Thyroid gland (tissue), 4 donors: ENCODE measurements at regions not wholly inside any gene's neighbourhood (a gene's known extent, or its start where the extent isn't known, plus 50 kb on each side); places are given as distances from the start of the nearest gene placed in this dataset.
"Not testable (repeated sequence)": the region's sequence is repeated elsewhere in the genome, so short reads cannot be mapped to it uniquely, and the experiment has no call there.

Experiments
- DNase-seq, 2 donors: peaks; one replicate each; pipeline ENCODE4 v3.0.0-alpha.2; 2019
- H3K27ac ChIP-seq, 3 donors: fragments of 200-600 bp; sonication (generic); 1 replicate in 2 of 3; 2 replicates in 1 of 3; pipeline ENCODE4 v1.5.1; 2016 to 2019; ENCODE audit warnings: mild to moderate bottlenecking in 1 of 3, moderate library complexity in 1 of 3
- H3K27me3 ChIP-seq: fragments of 200-600 bp; sonication (generic); one replicate; pipeline ENCODE4 v1.5.1; 2019
- H3K36me3 ChIP-seq, 2 donors: fragments of 200-600 bp; sonication (generic); one replicate each; pipeline ENCODE4 v1.5.1; 2016 to 2019
- H3K4me1 ChIP-seq, 2 donors: fragments of 200-600 bp; sonication (generic); one replicate each; pipeline ENCODE4 v1.5.1; 2017 to 2019
- H3K4me3 ChIP-seq, 3 donors: fragments of 200-600 bp; sonication (generic); replicated peaks in 1 of 3; 1 replicate in 2 of 3; 2 replicates in 1 of 3; pipeline ENCODE4 v1.5.1; 2016; ENCODE audit warnings: mild to moderate bottlenecking in 1 of 3
- H3K9me3 ChIP-seq: fragments of 200-600 bp; sonication (generic); one replicate; pipeline ENCODE4 v1.5.1; 2017
- POLR2A ChIP-seq, 2 donors: fragments of 450-650 bp; IDR thresholded peaks; one replicate each; pipeline ENCODE4 v1.6.1; 2017; ENCODE audit warnings: antibody characterized with exemption in 2 of 2, mild to moderate bottlenecking in 2 of 2, moderate library complexity in 1 of 2
- WGBS, 2 donors: methylation state at CpG; one replicate each; pipeline ENCODE4 v1.1.5; 2017; 5-methylcytosine and 5-hydroxymethylcytosine counted together
- intact Hi-C: fragments of 100-400 bp; cut with DNase I; formaldehyde crosslinking; loops from one replicate; pipeline ENCODE4 v1.15.1; 2023
- TF ChIP-seq, protein P1 (sequence below), 6 experiments: fragments of 200-600 bp in 3 of 6; fragments of 450-650 bp in 3 of 6; sonication (generic) in 3 of 6; IDR thresholded peaks; one replicate each; pipeline ENCODE4 v1.5.1; 2016 to 2019; ENCODE audit warnings: antibody characterized with exemption in 6 of 6, mild to moderate bottlenecking in 2 of 6, inconsistent platforms in 1 of 6, moderate library complexity in 1 of 6

DNA sequence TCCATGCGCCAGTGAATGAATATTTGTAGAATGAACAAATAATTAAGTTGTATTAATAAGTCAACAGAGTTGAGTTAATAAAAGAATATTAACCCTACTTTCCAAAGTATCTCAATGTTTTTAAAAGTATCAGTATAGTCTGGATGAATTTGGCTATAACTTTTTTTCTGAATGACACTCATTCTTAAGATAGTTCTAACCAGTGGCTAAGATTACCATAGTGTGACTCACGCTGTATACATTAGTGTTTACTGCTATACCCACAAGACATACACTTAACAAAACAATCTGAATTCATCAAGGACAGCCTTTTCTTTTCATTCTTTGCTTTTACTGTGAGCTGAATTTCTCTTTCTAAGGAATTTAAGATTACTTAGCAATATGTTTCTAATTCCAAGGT lies 77.0 kb upstream of the PDE1A start:
- WGBS, 2 donors: 95 to 97% methylated on average over 2 of the region's 2 CpGs
- H3K4me3 ChIP-seq: no peak overlapping the region
- no peak for DNase-seq
- no peaks in the 10 kb centered on the region for H3K36me3 ChIP-seq
- no peak for TF ChIP-seq POLR2A (IDR thresholded peaks at IDR 0.05)
- TF ChIP-seq, protein P1, sequence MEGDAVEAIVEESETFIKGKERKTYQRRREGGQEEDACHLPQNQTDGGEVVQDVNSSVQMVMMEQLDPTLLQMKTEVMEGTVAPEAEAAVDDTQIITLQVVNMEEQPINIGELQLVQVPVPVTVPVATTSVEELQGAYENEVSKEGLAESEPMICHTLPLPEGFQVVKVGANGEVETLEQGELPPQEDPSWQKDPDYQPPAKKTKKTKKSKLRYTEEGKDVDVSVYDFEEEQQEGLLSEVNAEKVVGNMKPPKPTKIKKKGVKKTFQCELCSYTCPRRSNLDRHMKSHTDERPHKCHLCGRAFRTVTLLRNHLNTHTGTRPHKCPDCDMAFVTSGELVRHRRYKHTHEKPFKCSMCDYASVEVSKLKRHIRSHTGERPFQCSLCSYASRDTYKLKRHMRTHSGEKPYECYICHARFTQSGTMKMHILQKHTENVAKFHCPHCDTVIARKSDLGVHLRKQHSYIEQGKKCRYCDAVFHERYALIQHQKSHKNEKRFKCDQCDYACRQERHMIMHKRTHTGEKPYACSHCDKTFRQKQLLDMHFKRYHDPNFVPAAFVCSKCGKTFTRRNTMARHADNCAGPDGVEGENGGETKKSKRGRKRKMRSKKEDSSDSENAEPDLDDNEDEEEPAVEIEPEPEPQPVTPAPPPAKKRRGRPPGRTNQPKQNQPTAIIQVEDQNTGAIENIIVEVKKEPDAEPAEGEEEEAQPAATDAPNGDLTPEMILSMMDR (IDR thresholded peaks at IDR 0.05): no peak
- no peak overlapping the region for H3K27ac ChIP-seq
- no peaks in the 10 kb centered on the region for H3K4me1 ChIP-seq
- H3K9me3 ChIP-seq: no peaks in the 10 kb centered on the region
- intact Hi-C loops: no loop called here
- H3K27me3 ChIP-seq: no peaks in the 10 kb centered on the region

DNA sequence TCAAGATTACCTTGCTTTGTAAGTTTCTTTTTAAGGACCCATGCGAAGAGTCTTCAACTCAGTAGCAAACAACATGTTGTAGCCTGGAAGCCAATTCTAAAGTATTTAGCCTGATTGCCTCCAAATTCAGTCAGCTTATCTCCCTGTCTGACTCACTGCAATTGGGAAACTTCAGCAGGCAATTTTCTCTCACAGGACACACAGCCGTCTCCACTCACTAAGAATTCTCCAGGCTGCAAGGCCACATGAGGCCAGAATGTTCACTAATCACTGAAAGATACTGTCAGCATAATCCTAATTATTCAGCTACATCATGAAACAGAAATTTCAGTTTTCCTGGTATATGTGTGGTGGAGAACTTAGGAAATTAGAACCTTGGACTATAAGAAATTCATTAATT lies 78.1 kb upstream of the PDE1A start:
- no peaks in the 10 kb centered on the region for H3K36me3 ChIP-seq
- no peaks in the 10 kb centered on the region for H3K4me1 ChIP-seq
- H3K27me3 ChIP-seq: no peaks in the 10 kb centered on the region
- 90% methylated on average over 2 of the region's 2 CpGs for WGBS, 2 donors
- intact Hi-C loops: no loop called here
- TF ChIP-seq, protein P1 (IDR thresholded peaks at IDR 0.05): no peak
- TF ChIP-seq POLR2A (IDR thresholded peaks at IDR 0.05): no peak
- H3K4me3 ChIP-seq: no peak overlapping the region
- no peak overlapping the region for H3K27ac ChIP-seq
- H3K9me3 ChIP-seq: no peaks in the 10 kb centered on the region
- no peak for DNase-seq

DNA sequence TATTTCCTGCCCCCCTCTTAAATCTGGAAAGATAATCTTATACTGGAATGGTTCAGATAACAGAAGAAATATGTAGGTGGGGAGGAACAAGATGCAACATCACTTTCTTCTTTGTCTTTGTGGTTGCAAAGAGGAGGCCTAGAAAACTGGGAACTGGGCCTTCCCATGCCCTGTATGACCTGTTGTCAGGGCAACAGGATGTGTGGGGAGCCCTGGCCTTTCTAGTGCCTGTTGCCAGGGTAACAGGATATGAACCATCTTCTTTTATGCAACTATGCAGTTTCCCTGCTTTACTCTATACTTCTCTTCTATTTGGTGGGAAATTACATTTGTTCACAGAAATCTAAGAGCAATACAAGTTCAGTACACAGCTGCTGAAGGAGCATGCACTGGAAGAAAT lies 79.8 kb upstream of the PDE1A start:
- Histone ChIP-seq H3K9me3 (no peaks in the 10 kb centered on the region), H3K4me1 (no peaks in the 10 kb centered on the region), H3K36me3 (no peaks in the 10 kb centered on the region), H3K4me3 (no peak overlapping the region), H3K27ac (no peak overlapping the region), H3K27me3 (no peaks in the 10 kb centered on the region)
- no peak for DNase-seq
- TF ChIP-seq, protein P1 (IDR thresholded peaks at IDR 0.05): no peak
- TF ChIP-seq POLR2A (IDR thresholded peaks at IDR 0.05): no peak
- intact Hi-C loops: no loop called here

DNA sequence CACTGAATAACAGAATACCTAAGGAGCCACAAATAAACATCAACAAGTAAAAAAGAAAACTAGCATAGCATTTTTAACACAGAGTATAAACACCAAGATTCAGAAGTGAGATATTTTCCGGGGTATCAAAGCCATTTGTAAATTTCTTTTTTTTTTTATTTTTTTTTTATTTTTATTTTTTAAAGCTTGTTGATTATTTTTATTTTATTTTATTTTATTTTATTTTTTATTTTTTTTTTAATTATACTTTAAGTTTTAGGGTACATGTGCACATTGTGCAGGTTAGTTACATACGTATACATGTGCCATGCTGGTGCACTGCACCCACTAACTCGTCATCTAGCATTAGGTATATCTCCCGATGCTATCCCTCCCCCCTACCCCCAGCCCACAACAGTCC lies 81.7 kb upstream of the PDE1A start:
- H3K27me3 ChIP-seq, H3K36me3 ChIP-seq, H3K4me1 ChIP-seq, DNase-seq, H3K9me3 ChIP-seq, H3K27ac ChIP-seq, H3K4me3 ChIP-seq, intact Hi-C loops: not testable (repeated sequence)
- 75 to 90% methylated on average over 4 of the region's 4 CpGs for WGBS, 2 donors

DNA sequence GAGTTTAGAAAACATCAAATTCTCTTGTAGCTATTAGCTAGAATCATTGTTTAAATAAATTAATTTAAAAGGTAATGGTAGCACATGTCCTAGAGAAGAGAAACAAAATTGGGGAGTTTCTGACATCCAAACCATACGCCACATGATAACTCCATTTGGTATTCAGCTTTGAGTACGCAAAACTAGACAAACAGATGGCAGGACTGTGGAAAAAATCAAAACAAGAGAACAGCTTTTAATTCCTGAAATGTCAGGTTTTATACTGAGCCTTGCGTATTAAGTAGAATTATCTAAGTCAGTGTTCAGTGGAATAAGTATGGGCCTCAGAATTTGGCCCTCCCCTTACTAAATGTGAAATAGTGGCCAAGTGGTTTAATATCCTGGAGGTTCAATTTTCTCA lies 82.4 kb upstream of the PDE1A start:
- Histone ChIP-seq H3K4me1 (no peaks in the 10 kb centered on the region), H3K27me3 (no peaks in the 10 kb centered on the region), H3K4me3 (no peak overlapping the region), H3K27ac (no peak overlapping the region), H3K36me3 (no peaks in the 10 kb centered on the region), H3K9me3 (no peaks in the 10 kb centered on the region)
- intact Hi-C loops: no loop called here
- 95 to 97% methylated on average over 3 of the region's 3 CpGs for WGBS, 2 donors
- no peak for DNase-seq
- TF ChIP-seq POLR2A (IDR thresholded peaks at IDR 0.05): no peak
- TF ChIP-seq, protein P1 (IDR thresholded peaks at IDR 0.05): no peak
